ENCODE measurements at regions not wholly inside any gene's neighbourhood (a gene's known extent, or its start where the extent isn't known, plus 50 kb on each side); places are given as distances from the start of the nearest gene placed in this dataset.

GRCh38 chr2:155722290-155722689, 610.2 kb downstream of the NR4A2 start:
- H3K9me3 ChIP-seq: no peaks in the 10 kb centered on the region
- no peaks in the 10 kb centered on the region for H3K36me3 ChIP-seq (replicated peaks in 1 of 2; ENCODE audit: control insufficient read depth in 1 of 2, insufficient read depth in 2 of 2, low read length in 1 of 2)
- H3K9ac ChIP-seq: no peak overlapping the region
- CTCF ChIA-PET: no interaction called here
- H3K4me1 ChIP-seq (ENCODE audit: control insufficient read depth in 1 of 2, insufficient read depth in 2 of 2, low read depth in 1 of 2, low read length in 1 of 2): no peaks in the 10 kb centered on the region
- POLR2A ChIA-PET: no interaction called here
- no peak overlapping the region for H2AFZ ChIP-seq (ENCODE audit: low read depth)
- no peak overlapping the region for H3K4me2 ChIP-seq
- no peak for TF ChIP-seq NFIC (IDR thresholded peaks at IDR 0.05; ENCODE audit: borderline replicate concordance)
- no peak for TF ChIP-seq ZBTB33 (IDR thresholded peaks at IDR 0.05; ENCODE audit: borderline replicate concordance, low read depth)
- TF ChIP-seq FOXM1 (IDR thresholded peaks at IDR 0.05; ENCODE audit: low read depth): no peak
- TF ChIP-seq RAD21 (IDR thresholded peaks at IDR 0.05; ENCODE audit: low read length): no peak
- TF ChIP-seq MEF2A (IDR thresholded peaks at IDR 0.05; ENCODE audit: borderline replicate concordance, low read depth): no peak
- TF ChIP-seq TEAD4 (IDR thresholded peaks at IDR 0.05; ENCODE audit: borderline replicate concordance, insufficient read depth): no peak
- TF ChIP-seq IRF3 (IDR thresholded peaks at IDR 0.05; ENCODE audit: low read depth, low read length): no peak
- no peak for TF ChIP-seq FOXJ3 (CRISPR knock-in tag; IDR thresholded peaks at IDR 0.05)
- TF ChIP-seq TAF1 (IDR thresholded peaks at IDR 0.05; ENCODE audit: borderline replicate concordance, low read depth, low read length): no peak
- TF ChIP-seq MXI1 (IDR thresholded peaks at IDR 0.05; ENCODE audit: low read depth, low read length): no peak
- TF ChIP-seq JUND (IDR thresholded peaks at IDR 0.05): no peak
- no peak for TF ChIP-seq SMC3 (IDR thresholded peaks at IDR 0.05; ENCODE audit: low read depth, low read length)
- no peak for TF ChIP-seq TCF12 (IDR thresholded peaks at IDR 0.05)
- no peak for TF ChIP-seq GABPA (IDR thresholded peaks at IDR 0.05; ENCODE audit: low read depth)
- TF ChIP-seq RCOR1 (IDR thresholded peaks at IDR 0.05; ENCODE audit: low read length): no peak
- no peak for TF ChIP-seq RXRA (IDR thresholded peaks at IDR 0.05; ENCODE audit: borderline replicate concordance, low read depth)
- no peak for TF ChIP-seq CHD2 (IDR thresholded peaks at IDR 0.05; ENCODE audit: low read length, partially characterized antibody)
- no peaks in the 10 kb centered on the region for H3F3A ChIP-seq (replicated peaks; ENCODE audit: insufficient read depth)
- WGBS (ENCODE audit: low lambda C conversion rate): 13% methylated on average over 3 of the region's 3 CpGs
- DNase-seq: no peak
- H4K20me1 ChIP-seq (ENCODE audit: insufficient read depth): no peaks in the 10 kb centered on the region
- H3K27ac ChIP-seq (ENCODE audit: low read depth in 2 of 2, low read length in 1 of 2): no peak overlapping the region
- H3K27me3 ChIP-seq (ENCODE audit: insufficient read depth): no peaks in the 10 kb centered on the region; the same call in 1 of the 2 replicates
- H3K4me3 ChIP-seq (ENCODE audit: low read depth in 2 of 2, low read length in 1 of 2): no peak overlapping the region
- no peaks in the 10 kb centered on the region for H3K9me2 ChIP-seq
- H3K79me2 ChIP-seq (ENCODE audit: insufficient read depth): no peaks in the 10 kb centered on the region

- Histone ChIP-seq H3K9me2 (no peaks in the 10 kb centered on the region), H3K4me2 (no peak overlapping the region), H4K20me1 (ENCODE audit: insufficient read depth) (no peaks in the 10 kb centered on the region), H3K4me3 (ENCODE audit: low read depth in 2 of 2, low read length in 1 of 2) (no peak overlapping the region), H3F3A (replicated peaks; ENCODE audit: insufficient read depth) (no peaks in the 10 kb centered on the region), H3K79me2 (ENCODE audit: insufficient read depth) (no peaks in the 10 kb centered on the region), H3K36me3 (replicated peaks in 1 of 2; ENCODE audit: control insufficient read depth in 1 of 2, insufficient read depth in 2 of 2, low read length in 1 of 2) (no peaks in the 10 kb centered on the region), H3K27me3 (ENCODE audit: insufficient read depth) (no peaks in the 10 kb centered on the region), H2AFZ (ENCODE audit: low read depth) (no peak overlapping the region), H3K27ac (ENCODE audit: low read depth in 2 of 2, low read length in 1 of 2) (no peak overlapping the region), H3K9me3 (no peaks in the 10 kb centered on the region), H3K4me1 (ENCODE audit: control insufficient read depth in 1 of 2, insufficient read depth in 2 of 2, low read depth in 1 of 2, low read length in 1 of 2) (no peaks in the 10 kb centered on the region), H3K9ac (no peak overlapping the region)
- POLR2A ChIA-PET: no interaction called here
- WGBS (ENCODE audit: low lambda C conversion rate): 18% methylated on average over 2 of the region's 2 CpGs
- CTCF ChIA-PET: no interaction called here
- DNase-seq: no peak
- TF ChIP-seq NRF1 (IDR thresholded peaks at IDR 0.05; ENCODE audit: low read depth, low read length) (no peak), POLR2AphosphoS5 (IDR thresholded peaks at IDR 0.05; ENCODE audit: low read depth, low read length) (no peak), RXRA (IDR thresholded peaks at IDR 0.05; ENCODE audit: borderline replicate concordance, low read depth) (no peak), TEAD4 (IDR thresholded peaks at IDR 0.05; ENCODE audit: borderline replicate concordance, insufficient read depth) (no peak), RFX5 (IDR thresholded peaks at IDR 0.05; ENCODE audit: low read length) (no peak), PBX3 (IDR thresholded peaks at IDR 0.05) (no peak), JUND (IDR thresholded peaks at IDR 0.05) (no peak), EZH2phosphoT487 (IDR thresholded peaks at IDR 0.05; ENCODE audit: borderline replicate concordance, low read depth) (no peak), CTCF (IDR thresholded peaks at IDR 0.05) (no peak), YY1 (IDR thresholded peaks at IDR 0.05; ENCODE audit: low read depth) (no peak), NFIC (IDR thresholded peaks at IDR 0.05; ENCODE audit: borderline replicate concordance) (no peak), USF2 (IDR thresholded peaks at IDR 0.05; ENCODE audit: borderline replicate concordance, low read depth, low read length) (no peak)
Measured at GRCh38 chr2:155715705-155716104, 616.8 kb downstream of the NR4A2 start.
